Activated naive CD8-positive, alpha-beta T cell treated with anti-CD3 and anti-CD28 coated beads, Interleukin-2, amount 50 U/mL, for 24 hours (primary cell): ENCODE measurements at regions not wholly inside any gene's neighbourhood (a gene's known extent, or its start where the extent isn't known, plus 50 kb on each side); places are given as distances from the start of the nearest gene placed in this dataset.

Experiments used
- ATAC-seq: fragments of 150-1000 bp; cut with Tn5 transposase; one replicate; pipeline ENCODE4 v1.10.0; 2021
- DNase-seq: peaks from one replicate; pipeline ENCODE4 v3.0.0; 2021
- H3K27ac Mint-ChIP-seq: one replicate; pipeline ENCODE4 v1.8.0; 2021; ENCODE audit warnings: mild to moderate bottlenecking, mixed read lengths
- H3K27me3 Mint-ChIP-seq: one replicate; pipeline ENCODE4 v1.8.0; 2021; ENCODE audit warnings: mixed read lengths
- H3K36me3 Mint-ChIP-seq: one replicate; pipeline ENCODE4 v1.8.0; 2021; ENCODE audit warnings: low read depth, mixed read lengths
- H3K4me1 Mint-ChIP-seq: one replicate; pipeline ENCODE4 v1.8.0; 2021; ENCODE audit warnings: mixed read lengths
- H3K4me3 Mint-ChIP-seq: one replicate; pipeline ENCODE4 v1.8.0; 2021; ENCODE audit warnings: mild to moderate bottlenecking, moderate library complexity, mixed read lengths
- H3K9me3 Mint-ChIP-seq: one replicate; pipeline ENCODE4 v1.8.0; 2021; ENCODE audit warnings: mixed read lengths

DNA sequence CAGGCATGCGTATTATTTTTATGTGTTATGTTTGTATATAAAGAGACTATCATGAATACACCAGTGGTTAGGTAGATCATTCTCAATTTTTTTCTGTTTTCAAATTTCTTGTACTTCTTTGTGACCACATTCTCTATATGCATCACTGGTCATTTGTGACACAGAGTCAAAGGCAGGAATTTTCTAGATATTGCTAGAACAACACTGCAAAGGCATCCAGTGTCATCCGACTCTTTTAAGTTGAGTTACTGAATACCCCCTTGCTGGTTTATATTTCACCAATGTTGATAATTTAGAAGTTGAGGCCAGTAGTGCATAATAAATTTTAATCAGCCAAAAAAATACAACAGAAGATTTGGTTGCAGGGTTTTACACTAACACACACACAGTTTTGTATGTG lies 351.8 kb downstream of the CASP12 start:
- Mint-ChIP-seq H3K27me3 (no peaks in the 10 kb centered on the region), H3K27ac (no peak overlapping the region), H3K9me3 (no peaks in the 10 kb centered on the region), H3K36me3 (no peaks in the 10 kb centered on the region), H3K4me1 (no peaks in the 10 kb centered on the region), H3K4me3 (no peak overlapping the region)
- DNase-seq (no peak), ATAC-seq (no peak)

DNA sequence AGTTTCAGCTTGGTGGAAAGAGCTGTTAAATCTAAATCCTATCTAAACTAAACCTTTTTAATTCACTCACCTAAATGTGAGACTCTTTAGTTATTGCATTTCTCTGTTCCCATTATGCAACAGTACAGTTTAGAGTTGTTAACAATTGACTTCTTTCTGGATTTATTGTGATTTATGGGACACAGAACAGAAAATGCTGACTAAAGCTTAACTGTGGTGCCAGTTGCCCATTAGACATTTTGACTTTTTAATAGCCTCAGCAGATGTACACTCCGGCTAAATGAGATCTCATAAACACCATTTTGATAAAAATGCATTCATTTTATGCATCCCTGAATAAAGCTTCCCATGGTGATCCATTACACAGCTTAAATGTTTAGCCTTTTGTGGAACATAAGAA lies 356.6 kb downstream of the CASP12 start:
- Mint-ChIP-seq H3K27ac (no peak overlapping the region), H3K4me1 (no peaks in the 10 kb centered on the region), H3K9me3 (no peaks in the 10 kb centered on the region), H3K4me3 (no peak overlapping the region), H3K36me3 (no peaks in the 10 kb centered on the region), H3K27me3 (no peaks in the 10 kb centered on the region)
- no peak for DNase-seq
- no peak for ATAC-seq

DNA sequence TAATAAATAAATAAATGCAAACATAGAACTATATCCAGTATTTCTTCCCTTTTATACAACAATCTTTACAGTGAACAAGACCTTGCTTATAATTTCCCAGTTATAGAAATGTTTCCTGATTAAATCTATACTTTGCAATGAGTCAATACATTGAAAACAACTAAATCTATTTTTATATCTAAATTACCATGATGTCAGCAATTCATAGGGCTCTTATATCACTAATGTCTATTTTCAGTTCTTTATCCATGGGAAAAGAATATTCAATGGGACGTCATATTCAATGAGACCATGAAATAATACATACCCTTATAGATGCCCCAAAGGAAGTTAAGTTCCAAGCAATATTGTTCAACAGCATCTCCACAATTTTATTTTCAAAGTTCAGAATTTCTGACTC lies 359.9 kb downstream of the CASP12 start:
- Mint-ChIP-seq H3K36me3 (no peaks in the 10 kb centered on the region), H3K4me3 (no peak overlapping the region), H3K9me3 (no peaks in the 10 kb centered on the region), H3K27ac (no peak overlapping the region), H3K4me1 (no peaks in the 10 kb centered on the region), H3K27me3 (no peaks in the 10 kb centered on the region)
- DNase-seq, result no peak
- ATAC-seq, result no peak

DNA sequence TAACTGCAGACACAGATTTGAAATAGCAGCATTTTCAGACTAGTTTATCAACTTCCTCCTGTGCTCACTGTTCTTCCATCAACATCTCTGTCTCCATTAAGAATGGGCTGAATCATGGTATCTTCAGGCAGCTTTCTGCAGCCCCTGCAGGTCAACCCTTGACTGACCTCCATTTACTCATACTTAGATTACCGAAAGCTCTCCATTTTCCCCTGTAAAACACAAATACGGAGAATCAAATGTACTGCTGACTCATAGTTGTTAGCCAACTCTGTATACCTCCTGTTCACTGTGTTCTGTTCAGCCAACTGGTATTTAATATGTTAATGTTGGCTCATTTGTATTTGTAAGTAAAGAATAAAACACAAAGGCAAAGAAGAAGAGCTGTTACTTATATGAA lies 364.0 kb downstream of the CASP12 start:
- no peaks in the 10 kb centered on the region for H3K9me3 Mint-ChIP-seq
- no peaks in the 10 kb centered on the region for H3K36me3 Mint-ChIP-seq

DNA sequence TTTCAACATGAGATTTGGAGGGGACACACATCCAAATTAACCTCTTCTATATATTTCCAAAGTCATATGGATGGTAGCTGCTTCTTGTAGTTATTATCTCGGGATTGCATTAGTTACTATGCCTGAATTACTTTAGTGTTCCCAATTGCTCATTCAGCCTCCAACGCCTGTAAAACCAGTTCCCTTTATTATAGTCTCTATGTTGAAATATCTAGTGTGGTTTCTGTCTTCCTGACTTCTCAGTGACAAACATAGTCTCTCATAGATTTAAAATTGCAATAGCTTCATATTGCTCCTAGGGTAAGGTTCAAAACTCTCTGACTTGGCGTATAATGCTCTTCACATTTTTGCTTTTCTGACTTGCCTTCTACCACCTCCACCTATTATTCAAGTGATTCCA lies 366.4 kb downstream of the CASP12 start:
- no peak overlapping the region for H3K4me3 Mint-ChIP-seq

More for the DNA sequence above, 364.0 kb downstream of the CASP12 start:
- Mint-ChIP-seq H3K4me3 (no peak overlapping the region), H3K27ac (no peak overlapping the region), H3K4me1 (no peaks in the 10 kb centered on the region), H3K27me3 (peaks cover 2% of the 10 kb centered on the region)
- no peak for ATAC-seq
- no peak for DNase-seq

DNA sequence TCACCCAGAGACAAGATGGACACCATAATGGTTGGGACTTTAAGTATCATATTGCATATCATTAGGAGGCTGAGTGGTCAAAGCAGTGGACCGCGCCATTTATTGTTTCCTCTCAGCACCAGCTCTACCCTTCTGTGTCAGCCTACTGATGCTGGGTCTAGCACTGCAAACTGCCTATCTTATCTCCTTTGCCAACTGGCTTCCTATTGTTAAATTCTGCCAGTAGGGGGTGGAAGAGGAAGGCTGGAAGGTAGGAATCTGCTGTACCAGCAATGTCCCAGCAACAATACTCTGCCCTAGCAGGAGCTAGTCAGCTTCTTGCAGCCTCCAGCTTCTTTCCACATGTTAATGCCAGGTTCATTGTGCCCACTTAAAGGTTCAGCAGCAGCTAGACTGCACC lies 367.1 kb upstream of the PDGFD start:
- Mint-ChIP-seq H3K4me3 (no peak overlapping the region), H3K4me1 (peaks cover 6% of the 10 kb centered on the region), H3K36me3 (no peaks in the 10 kb centered on the region), H3K27ac (no peak overlapping the region), H3K27me3 (peaks cover 2% of the 10 kb centered on the region), H3K9me3 (no peaks in the 10 kb centered on the region)
- no peak for DNase-seq
- no peak for ATAC-seq

More for the DNA sequence above, 366.4 kb downstream of the CASP12 start:
- Mint-ChIP-seq H3K27me3 (peaks cover 2% of the 10 kb centered on the region), H3K4me1 (peaks cover 6% of the 10 kb centered on the region), H3K36me3 (no peaks in the 10 kb centered on the region), H3K27ac (no peak overlapping the region), H3K9me3 (no peaks in the 10 kb centered on the region)
- no peak for DNase-seq
- no peak for ATAC-seq

DNA sequence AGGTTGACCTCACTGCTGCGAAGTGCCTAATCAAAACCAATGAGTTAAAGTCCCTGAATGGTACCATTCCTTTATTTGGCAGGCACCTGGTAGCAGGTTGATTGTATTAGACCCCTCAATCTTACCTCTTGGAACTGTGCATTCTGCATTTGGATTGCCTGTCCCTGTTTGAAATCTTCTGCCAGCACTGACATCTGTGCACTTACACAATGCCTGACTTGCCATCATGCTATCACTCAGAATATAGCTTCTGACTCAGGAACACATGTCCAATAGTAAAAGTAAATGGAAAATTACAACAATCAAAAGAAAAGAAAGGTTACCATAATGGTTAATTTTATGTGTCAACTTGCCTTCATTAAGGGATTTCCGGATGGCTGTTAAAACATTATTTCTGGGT lies 366.0 kb upstream of the PDGFD start:
- Mint-ChIP-seq H3K27ac (no peak overlapping the region), H3K9me3 (no peaks in the 10 kb centered on the region), H3K4me1 (peaks cover 6% of the 10 kb centered on the region), H3K27me3 (peaks cover 2% of the 10 kb centered on the region), H3K4me3 (no peak overlapping the region), H3K36me3 (no peaks in the 10 kb centered on the region)
- ATAC-seq, result no peak
- no peak for DNase-seq

DNA sequence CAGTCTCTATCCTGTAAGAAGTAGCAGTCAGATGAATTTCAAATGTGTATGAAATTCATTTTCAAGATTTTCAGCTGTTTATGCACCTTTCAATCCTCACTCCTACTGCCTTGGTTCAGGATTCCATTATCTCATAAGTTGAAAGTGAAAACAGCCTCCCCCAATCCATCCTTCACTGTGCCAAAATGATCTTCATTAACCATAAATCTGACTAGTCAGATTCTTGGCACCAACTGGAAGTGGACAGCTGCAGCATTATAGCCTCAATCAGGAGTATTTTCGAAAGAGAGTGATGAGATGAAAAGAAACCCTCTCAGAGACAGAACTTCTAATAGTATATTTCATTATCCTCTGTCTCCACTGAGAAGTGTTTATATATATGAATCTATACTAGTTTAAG lies 365.3 kb upstream of the PDGFD start:
- peaks cover 2% of the 10 kb centered on the region for H3K27me3 Mint-ChIP-seq
- H3K36me3 Mint-ChIP-seq, result no peaks in the 10 kb centered on the region
- H3K4me3 Mint-ChIP-seq, result no peak overlapping the region
- peaks cover 6% of the 10 kb centered on the region for H3K4me1 Mint-ChIP-seq
- DNase-seq, result no peak
- ATAC-seq, result no peak
- H3K27ac Mint-ChIP-seq, result no peak overlapping the region
- H3K9me3 Mint-ChIP-seq, result no peaks in the 10 kb centered on the region

DNA sequence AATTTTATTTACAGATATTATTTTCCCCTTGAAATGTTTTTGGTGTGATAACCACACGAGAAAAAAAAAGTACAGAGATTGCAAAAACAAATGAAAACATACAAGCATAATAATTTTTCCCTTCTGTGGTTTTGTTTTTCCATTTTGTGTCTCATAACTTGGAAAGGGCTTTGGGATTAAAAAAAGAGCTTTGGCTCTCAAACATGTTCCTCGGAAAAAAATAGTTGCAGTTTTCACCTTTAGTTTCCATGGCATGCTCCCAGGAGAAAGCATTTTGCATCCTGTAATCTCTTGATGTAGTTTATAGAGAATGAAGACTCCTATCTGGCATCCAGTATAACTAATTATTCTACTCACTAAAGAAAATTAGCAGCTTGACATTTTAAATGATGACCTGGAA lies 362.1 kb upstream of the PDGFD start:
- ATAC-seq (no peak), DNase-seq (no peak)
- no peaks in the 10 kb centered on the region for H3K36me3 Mint-ChIP-seq
- H3K4me3 Mint-ChIP-seq, result no peak overlapping the region
- H3K4me1 Mint-ChIP-seq, result peaks cover 6% of the 10 kb centered on the region
- H3K9me3 Mint-ChIP-seq, result no peaks in the 10 kb centered on the region
- H3K27me3 Mint-ChIP-seq, result no peaks in the 10 kb centered on the region
- no peak overlapping the region for H3K27ac Mint-ChIP-seq

DNA sequence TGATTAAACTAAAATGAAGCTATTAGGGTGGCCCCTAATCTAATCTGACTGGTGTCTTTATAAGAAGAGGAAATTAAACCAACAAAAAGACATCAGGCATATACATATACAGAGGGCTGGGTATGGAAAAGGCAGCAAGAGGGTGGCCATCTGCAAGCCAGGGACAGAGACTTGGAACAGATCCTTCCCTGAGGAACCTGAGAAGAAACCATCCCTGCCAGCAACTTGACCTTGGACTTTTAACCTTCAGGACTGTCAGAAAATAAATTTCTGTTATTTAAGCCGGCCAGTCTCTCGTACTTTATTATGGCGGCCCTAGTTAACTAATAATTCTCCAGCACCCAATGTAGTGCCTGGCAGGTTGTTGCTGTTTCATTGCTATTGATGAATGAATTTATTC lies 361.5 kb upstream of the PDGFD start:
- H3K36me3 Mint-ChIP-seq, result no peaks in the 10 kb centered on the region
- H3K27ac Mint-ChIP-seq, result no peak overlapping the region
- H3K27me3 Mint-ChIP-seq, result no peaks in the 10 kb centered on the region
- DNase-seq, result no peak
- no peak for ATAC-seq
- H3K9me3 Mint-ChIP-seq, result no peaks in the 10 kb centered on the region
- H3K4me1 Mint-ChIP-seq, result peaks cover 6% of the 10 kb centered on the region
- no peak overlapping the region for H3K4me3 Mint-ChIP-seq

DNA sequence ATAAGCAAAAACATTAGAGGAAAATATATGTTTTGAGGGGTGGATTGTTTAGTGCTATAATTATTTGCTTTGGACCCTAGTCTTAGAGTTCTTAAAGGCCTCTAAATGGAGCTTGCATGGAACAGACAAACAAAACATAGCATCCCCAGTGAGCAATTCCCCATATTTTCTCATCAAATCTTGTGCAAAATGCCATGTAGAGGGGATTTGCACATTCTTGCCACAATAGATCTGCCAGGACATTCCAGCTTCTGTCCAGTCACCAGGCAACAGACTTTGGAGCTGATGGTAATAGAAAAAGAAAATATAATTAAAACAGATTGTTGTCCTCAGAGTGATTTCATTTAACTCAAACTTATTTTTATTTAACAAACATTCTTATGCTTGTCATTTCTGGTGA lies 360.3 kb upstream of the PDGFD start:
- H3K36me3 Mint-ChIP-seq, result no peaks in the 10 kb centered on the region

DNA sequence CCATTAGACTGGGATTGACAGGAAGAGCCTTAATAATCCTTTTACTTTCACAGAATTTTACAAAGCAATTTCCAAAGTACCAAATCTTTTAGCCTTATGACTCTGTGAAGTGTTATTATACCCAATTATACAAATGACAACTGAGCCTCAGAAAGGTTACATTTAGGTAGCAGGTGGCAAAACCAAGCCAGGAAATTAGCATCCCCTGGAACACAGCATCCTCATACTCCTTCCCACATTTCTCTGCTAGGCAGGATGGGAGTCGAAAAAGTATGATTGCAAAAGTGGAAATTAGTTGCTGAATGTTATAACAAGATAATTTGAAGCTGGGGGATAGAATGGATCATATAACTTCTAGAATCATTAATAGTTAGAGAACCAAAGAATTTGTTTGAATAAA lies 359.7 kb upstream of the PDGFD start:
- no peak overlapping the region for H3K4me3 Mint-ChIP-seq
- no peaks in the 10 kb centered on the region for H3K36me3 Mint-ChIP-seq
- no peaks in the 10 kb centered on the region for H3K9me3 Mint-ChIP-seq
- H3K4me1 Mint-ChIP-seq, result peaks cover 6% of the 10 kb centered on the region
- peaks cover 2% of the 10 kb centered on the region for H3K27me3 Mint-ChIP-seq
- H3K27ac Mint-ChIP-seq, result no peak overlapping the region
- DNase-seq (no peak), ATAC-seq (no peak)

More for the DNA sequence above, 360.3 kb upstream of the PDGFD start:
- ATAC-seq, result no peak
- no peaks in the 10 kb centered on the region for H3K9me3 Mint-ChIP-seq
- peaks cover 1% of the 10 kb centered on the region for H3K27me3 Mint-ChIP-seq
- H3K4me3 Mint-ChIP-seq, result no peak overlapping the region
- no peak for DNase-seq
- peaks cover 6% of the 10 kb centered on the region for H3K4me1 Mint-ChIP-seq
- no peak overlapping the region for H3K27ac Mint-ChIP-seq

DNA sequence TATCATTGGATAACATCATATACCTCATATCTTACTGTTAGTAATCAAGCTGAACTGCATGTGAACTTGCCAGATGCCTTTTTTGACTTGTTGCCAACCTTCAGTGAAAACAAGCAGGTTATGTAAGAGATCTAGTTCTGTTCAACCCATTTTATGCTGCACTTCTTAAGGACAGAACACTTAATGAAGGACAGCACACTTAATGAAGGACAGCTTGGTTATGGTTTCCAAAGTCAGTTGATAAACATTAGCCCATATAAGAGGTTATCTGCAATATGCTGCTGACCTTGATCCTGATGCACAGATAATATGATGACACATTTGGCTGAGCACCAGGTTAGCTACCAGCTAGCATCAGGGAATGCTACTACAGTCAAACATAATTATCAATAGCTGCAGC lies 358.7 kb upstream of the PDGFD start:
- no peak for ATAC-seq
- Mint-ChIP-seq H3K4me1 (peaks cover 6% of the 10 kb centered on the region), H3K9me3 (no peaks in the 10 kb centered on the region), H3K27me3 (peaks cover 3% of the 10 kb centered on the region), H3K36me3 (no peaks in the 10 kb centered on the region), H3K27ac (no peak overlapping the region), H3K4me3 (no peak overlapping the region)
- DNase-seq, result no peak

DNA sequence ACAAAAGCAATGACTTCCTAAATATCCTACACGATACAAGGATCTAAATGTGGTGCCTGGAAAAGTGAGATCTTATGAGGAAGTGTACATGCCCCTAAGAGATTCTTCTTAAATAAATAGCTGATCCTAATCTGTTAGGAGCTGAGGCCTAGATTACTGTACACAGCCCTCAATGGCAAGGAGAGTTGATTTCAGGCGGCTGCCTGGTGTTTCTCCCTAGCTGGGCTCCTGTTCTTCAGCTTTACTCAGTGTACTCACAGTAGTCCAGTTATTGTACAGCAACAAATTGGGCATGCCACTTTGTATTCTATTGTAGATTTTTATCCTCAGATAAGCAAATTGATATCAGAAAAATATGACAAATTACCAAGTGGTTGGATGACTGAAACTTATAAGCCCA lies 358.2 kb upstream of the PDGFD start:
- Mint-ChIP-seq H3K27me3 (peaks cover 3% of the 10 kb centered on the region), H3K36me3 (no peaks in the 10 kb centered on the region), H3K4me1 (peaks cover under 1% of the 10 kb centered on the region), H3K4me3 (no peak overlapping the region), H3K9me3 (no peaks in the 10 kb centered on the region), H3K27ac (no peak overlapping the region)
- DNase-seq, result no peak
- ATAC-seq, result no peak

DNA sequence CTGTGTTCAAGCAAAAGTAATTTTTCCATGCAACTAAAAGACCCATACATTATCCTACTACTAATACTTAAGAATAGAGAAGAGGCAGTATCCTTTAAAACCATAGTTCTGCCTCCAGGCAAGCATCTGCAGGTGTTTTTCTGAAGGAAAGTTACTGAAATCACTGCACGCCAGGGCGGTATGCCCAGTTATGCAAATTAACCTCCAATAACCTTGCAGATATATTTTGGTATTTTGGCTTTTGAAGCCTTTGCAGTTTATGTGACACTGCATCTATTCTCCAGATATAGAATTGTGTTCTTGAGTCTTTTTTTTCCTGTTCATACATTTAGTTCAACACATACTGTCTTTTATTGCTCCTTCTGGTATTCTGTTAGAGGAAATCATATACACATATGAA lies 346.2 kb upstream of the PDGFD start:
- Mint-ChIP-seq H3K4me1 (no peaks in the 10 kb centered on the region), H3K9me3 (no peaks in the 10 kb centered on the region), H3K36me3 (no peaks in the 10 kb centered on the region), H3K27ac (no peak overlapping the region), H3K27me3 (no peaks in the 10 kb centered on the region), H3K4me3 (no peak overlapping the region)
- ATAC-seq (no peak), DNase-seq (no peak)

DNA sequence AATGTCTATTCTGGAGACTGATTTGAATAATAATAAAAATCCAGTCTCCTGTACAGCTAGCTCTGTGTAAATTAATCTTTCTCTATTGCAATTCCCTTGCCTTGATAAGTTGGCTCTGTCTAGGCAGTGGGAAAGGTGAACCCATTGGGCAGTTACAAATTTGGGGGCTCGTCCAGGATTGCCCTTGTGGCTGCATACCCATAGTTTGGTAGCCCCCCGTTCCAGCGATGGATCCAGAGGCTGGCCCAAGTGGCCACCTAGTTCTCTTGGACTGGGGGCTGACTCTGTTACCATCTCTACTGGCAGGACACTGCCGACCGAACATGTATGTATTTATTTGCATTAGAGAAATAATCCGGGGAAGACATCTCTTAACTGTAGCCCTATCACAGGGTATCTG lies 326.2 kb upstream of the PDGFD start:
- ATAC-seq (no peak), DNase-seq (peak; percentile 3)
- no peaks in the 10 kb centered on the region for H3K4me1 Mint-ChIP-seq
- H3K36me3 Mint-ChIP-seq, result no peaks in the 10 kb centered on the region
- no peaks in the 10 kb centered on the region for H3K27me3 Mint-ChIP-seq
- H3K9me3 Mint-ChIP-seq, result peaks cover 30% of the 10 kb centered on the region
- no peak overlapping the region for H3K27ac Mint-ChIP-seq
- no peak overlapping the region for H3K4me3 Mint-ChIP-seq
